ENCODE measurements at regions not wholly inside any gene's neighbourhood (a gene's known extent, or its start where the extent isn't known, plus 50 kb on each side); places are given as distances from the start of the nearest gene placed in this dataset.
"Not testable (repeated sequence)": the region's sequence is repeated elsewhere in the genome, so short reads cannot be mapped to it uniquely, and the experiment has no call there.

DNA sequence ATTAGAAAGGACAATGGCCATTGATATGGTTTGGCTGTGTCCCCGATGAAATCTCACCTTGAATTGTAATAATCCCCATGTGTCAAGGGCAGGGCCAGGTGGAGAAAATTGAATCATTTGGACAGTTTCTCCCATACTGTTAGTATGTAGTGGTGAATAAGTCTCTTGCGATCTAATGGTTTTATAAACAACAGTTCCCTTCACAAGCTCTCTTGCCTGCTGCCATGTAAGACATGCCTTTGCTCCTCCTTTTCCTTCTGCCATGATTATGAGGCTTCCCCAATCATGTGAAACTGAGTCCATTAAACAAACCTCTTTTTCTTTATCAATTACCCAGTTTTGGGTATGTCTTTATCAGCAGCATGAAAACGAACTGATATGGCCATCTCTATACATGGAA lies 302.7 kb downstream of the SFMBT2 start:
- DNase-seq, result no peak

GRCh38 chr10:7107285-7107684 lies 303.5 kb downstream of the SFMBT2 start:
- DNase-seq, result no peak

GRCh38 chr10:7104379-7104778 lies 306.5 kb downstream of the SFMBT2 start:
- DNase-seq, result not testable (repeated sequence)

- no peak for DNase-seq
Measured at GRCh38 chr10:7102557-7103349, 308.1 kb downstream of the SFMBT2 start.

- DNase-seq, result no peak
Measured at GRCh38 chr10:7102084-7102483, 308.8 kb downstream of the SFMBT2 start.

DNA sequence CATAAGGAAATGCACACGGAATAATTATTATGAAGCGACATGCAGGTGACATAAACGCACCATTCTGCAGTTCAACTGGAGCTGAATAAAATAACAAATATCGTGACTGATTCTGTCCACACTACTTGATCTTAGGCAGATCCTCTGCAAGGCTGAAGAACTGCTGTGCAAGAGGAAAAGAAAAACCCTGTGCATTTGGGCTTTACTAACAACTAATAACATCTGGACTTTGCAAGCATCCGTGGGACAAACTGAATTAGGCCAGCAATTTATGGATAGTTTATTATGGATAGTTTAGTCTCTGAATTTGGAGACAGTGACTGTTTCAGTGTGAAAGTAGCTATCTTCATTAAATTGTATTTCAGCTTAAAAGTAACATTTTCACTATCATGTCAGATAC lies 309.4 kb downstream of the SFMBT2 start:
- DNase-seq, result no peak

GRCh38 chr10:7100032-7100702 lies 310.7 kb downstream of the SFMBT2 start:
- DNase-seq, result no peak

DNA sequence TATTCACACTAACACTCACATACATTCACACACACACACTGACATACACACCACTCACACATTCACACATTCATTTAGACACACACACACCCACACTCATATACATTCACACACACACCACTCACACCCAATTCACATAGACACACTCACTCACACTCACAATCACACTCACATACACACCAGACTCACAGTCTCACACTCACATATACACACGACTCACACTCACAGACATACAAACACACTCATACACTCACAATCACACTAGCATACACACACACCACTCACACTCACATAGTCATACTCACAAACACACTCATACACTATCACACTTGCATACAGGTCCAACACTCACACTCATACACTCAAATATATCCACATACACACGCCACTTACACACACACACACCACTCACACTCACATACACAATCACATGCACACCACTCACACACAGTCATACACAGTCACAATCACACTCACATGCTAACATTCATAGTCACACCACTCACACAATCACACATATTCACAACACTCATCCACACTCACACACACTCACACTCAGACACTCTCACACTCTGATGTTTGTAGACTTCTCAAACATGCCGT lies 312.6 kb downstream of the SFMBT2 start:
- no peak for DNase-seq

DNA sequence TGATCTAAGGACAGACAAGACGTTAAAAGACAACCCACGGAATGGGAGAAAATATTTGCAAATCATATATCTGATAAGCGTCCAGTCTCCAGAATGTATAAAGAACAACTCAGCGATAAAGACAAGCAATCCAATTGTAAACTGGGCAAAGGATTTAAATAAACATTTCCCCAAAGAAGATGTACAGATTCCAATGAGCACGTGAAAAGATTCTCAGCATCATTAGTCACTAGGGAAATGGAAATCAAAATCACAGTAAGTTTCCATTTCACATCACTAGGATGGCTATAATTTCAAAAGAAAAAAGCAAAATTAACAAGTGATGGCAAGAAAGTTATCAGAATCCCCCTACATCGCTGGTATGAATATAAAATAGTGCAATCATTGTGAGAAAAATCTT lies 316.1 kb downstream of the SFMBT2 start:
- no peak for DNase-seq

DNA sequence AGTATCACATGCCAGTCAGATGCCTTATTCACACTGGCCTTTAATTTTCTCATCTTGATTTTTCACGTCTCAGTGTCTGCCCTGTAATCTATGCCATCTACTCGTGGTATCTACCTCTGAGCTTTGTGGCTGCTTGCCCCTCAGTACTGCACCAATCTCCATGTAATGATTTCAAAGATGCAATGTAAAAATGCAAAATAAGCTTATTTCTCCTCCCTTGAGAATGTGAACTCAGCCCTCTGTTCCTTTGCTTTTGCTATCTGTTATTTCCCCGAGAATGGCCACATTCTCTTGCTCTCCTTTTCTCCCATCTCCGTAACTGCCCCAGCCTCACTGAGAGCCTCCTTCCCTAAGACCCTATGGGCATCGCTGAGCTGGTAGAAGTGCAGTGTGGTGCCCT lies 317.5 kb downstream of the SFMBT2 start:
- no peak for DNase-seq

DNA sequence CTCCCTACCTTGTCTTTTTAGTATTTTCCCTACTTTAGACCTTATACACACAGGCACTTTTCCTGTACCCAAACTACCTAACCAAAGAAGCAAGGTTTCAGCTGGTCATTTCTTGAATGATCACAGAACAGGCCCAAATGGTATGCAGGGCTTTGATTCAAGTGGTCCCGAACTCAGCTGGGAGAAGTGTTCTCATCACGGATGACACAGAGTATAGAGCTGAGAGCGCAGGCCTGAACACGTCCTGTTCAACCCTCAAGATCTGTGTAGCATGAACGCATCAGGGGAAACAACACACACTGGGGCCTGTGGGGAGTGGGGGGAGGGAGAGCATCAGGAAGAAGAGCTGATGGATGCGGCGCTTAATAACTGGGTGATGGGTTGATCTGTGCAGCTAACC lies 318.2 kb downstream of the SFMBT2 start:
- DNase-seq, result no peak

DNA sequence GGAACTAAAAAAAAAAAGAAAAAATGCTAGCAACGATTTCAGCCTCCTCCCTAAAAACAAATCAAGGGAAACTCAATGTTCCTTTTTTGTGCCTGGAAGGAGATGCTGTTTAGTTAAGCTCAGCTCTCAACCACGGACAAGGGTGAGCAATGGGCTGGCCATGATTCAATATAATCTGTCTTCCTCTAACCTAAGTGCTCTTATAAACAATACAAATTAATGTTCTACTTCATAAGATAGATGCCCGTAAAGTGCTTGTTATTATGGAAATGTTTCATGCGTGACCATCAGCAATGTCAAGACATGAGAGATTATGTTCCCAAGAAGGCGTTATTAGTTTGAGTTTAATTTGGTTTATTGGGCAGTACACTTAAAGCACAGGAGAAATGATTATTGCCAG lies 320.3 kb downstream of the SFMBT2 start:
- DNase-seq, result no peak

- no peak for DNase-seq
Measured at GRCh38 chr10:7085913-7086589, 324.8 kb downstream of the SFMBT2 start.

DNA sequence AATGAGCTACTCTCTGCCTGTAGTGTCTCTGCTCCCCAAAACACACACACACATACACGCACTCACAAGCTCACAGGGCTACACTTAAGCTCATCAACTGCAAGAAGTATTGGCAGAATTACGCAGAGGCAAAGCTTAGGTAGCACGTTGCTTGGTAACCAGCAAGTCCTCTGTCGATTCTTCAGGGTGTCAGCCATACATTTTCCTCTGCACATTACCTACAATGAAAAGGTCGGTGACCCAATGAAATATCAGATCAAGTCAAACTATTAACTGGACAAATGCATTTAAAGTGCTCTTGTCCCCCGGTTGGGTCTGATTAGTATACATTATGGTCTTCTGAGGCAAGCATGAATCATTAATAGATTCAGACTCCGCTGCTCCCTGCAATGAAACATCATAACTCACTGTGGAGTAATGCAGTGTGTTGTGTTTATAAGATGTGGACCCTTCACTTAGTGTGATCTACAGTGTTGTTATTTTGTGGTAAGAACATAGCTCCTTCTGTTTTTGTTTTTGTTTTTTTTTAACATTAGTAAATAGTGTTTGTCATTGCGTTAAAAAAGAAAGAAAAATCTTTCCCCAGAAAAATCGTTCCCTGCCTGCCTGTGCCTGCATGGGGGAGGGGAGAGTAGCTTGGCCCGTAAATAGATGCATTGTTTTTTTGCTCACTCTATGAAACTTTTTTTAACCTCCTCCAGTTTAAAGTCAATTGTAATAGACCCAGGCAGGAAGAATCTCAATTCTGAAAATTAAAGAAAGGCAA lies 325.5 kb downstream of the SFMBT2 start:
- no peak for DNase-seq

- DNase-seq, result no peak
Measured at GRCh38 chr10:7084280-7085005, 326.4 kb downstream of the SFMBT2 start.

DNA sequence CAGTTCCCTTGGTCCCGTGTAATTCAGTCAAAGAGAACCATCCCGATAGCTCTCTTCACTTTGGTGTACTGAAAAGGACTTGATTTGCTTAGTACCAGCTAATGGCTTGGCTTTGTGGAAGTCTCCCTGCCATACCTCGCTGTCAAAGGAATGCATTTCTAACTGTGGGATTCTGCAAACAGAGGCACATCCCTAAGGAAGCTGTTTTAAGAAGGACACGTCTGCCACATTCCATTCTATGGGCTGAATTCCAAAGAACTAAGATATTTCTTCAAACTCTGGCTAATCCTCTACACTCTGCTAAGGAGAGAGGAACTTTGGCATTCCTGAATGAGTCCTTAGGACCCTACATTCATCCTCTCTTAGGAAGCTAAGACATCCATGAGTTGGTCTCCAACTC lies 327.9 kb downstream of the SFMBT2 start:
- DNase-seq, result no peak

- DNase-seq, result no peak
Measured at GRCh38 chr10:7077880-7078279, 333.0 kb downstream of the SFMBT2 start.

DNA sequence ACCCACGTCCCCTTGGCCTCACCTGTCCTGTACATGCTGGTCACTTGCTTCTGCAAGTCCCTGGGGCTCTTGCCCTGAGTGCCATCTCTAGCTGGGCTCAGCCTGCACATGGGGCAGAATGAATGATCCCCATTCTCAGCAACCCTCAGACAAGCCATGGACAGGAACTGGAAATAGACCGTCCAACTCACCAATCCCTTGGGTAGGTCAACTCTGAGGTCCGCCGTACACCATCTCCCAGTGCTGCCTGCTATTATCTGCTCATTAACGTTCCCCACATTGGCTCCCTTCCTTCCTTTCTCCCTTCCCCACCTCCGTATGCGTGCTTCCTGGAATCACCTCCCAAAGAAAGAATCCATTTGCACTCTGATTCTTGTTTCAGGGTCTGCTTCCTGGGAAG lies 335.0 kb downstream of the SFMBT2 start:
- DNase-seq, result no peak

DNA sequence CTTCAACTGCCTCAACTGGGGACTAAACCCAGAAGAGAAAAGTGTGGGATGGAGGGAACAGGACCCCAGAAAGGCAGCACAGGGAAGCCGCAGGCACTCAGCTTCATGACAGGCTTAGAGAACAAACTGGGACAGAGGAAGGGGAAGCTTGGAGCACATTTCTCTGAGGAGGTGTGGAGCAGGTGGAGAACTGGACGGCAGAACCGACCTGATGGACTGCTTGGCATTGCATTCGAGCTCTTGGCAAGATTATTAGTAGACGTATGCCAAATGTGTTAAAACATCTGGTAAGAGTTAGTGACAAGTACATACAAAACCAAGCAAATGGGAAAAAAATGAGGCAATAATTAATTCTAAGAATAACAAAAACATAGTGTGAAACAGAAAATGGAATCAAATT lies 335.7 kb downstream of the SFMBT2 start:
- DNase-seq, result no peak

GRCh38 chr10:7071421-7071820 lies 339.4 kb downstream of the SFMBT2 start:
- DNase-seq, result no peak

GRCh38 chr10:7070950-7071349 lies 339.9 kb downstream of the SFMBT2 start:
- no peak for DNase-seq

DNA sequence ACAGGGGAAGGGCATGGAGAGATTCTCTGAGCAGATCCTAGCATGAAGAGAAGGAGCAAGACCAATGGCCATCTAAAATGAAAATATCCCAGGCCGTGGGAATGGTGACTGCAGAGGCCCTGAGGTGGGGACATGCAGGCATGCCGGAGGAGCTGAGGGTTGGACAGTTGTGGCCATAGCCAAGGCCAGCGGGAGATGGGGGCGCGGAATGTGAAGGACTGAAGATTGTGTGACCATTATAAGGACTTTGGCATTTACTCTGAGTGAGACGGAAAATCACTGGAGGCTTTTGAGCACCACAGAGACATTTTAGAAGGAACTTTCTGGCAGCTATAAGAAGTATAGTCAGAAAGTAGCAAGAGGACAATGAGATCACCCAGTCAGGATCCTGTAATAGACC lies 341.1 kb downstream of the SFMBT2 start:
- DNase-seq, result no peak
